GM23338 (cell line): ENCODE measurements at regions not wholly inside any gene's neighbourhood (a gene's known extent, or its start where the extent isn't known, plus 50 kb on each side); places are given as distances from the start of the nearest gene placed in this dataset.
A peak's percentile ranks its signal among the peaks of the same experiment; 100 is the strongest.

ENCODE experiments used
- ATAC-seq: fragments of 200-7000 bp; cut with Tn5 transposase; 3 replicates; pipeline ENCODE4 v1.9.1; 2020
- DNase-seq: peaks from one replicate; pipeline ENCODE4 v3.0.0-alpha.2; 2015; ENCODE audit warnings: low spot score
- H2AFZ ChIP-seq: fragments of 200-600 bp; sonication (generic); 2 replicates; pipeline ENCODE4 v1.8.0; 2016; ENCODE audit warnings: antibody characterized with exemption, mild to moderate bottlenecking, moderate library complexity
- H3F3A ChIP-seq: fragments of 200-600 bp; sonication (generic); replicated peaks from 2 replicates; pipeline ENCODE4 v1.8.0; 2017; ENCODE audit warnings: antibody characterized with exemption, mixed run types, low read depth
- H3K27ac ChIP-seq: fragments of 200-600 bp; sonication (generic); 2 replicates; pipeline ENCODE4 v1.6.1; 2016; ENCODE audit warnings: low read depth
- H3K27me3 ChIP-seq: fragments of 200-600 bp; sonication (generic); 2 replicates; pipeline ENCODE4 v1.8.0; 2016; ENCODE audit warnings: mild to moderate bottlenecking, mixed run types, moderate library complexity; ENCODE audit not compliant: insufficient read depth
- H3K36me3 ChIP-seq: fragments of 200-600 bp; sonication (generic); 2 replicates; pipeline ENCODE4 v1.8.0; 2016; ENCODE audit warnings: mild to moderate bottlenecking; ENCODE audit not compliant: insufficient read depth
- H3K4me1 ChIP-seq: fragments of 200-600 bp; sonication (generic); 2 replicates; pipeline ENCODE4 v1.8.0; 2016; ENCODE audit warnings: mild to moderate bottlenecking, moderate library complexity; ENCODE audit not compliant: insufficient read depth
- H3K4me2 ChIP-seq: fragments of 200-600 bp; sonication (generic); 2 replicates; pipeline ENCODE4 v1.7.1; 2017; ENCODE audit warnings: mixed run types
- H3K4me3 ChIP-seq: fragments of 200-600 bp; sonication (generic); 2 replicates; pipeline ENCODE4 v1.6.1; 2016; ENCODE audit warnings: mixed run types
- H3K79me2 ChIP-seq: fragments of 200-600 bp; sonication (generic); replicated peaks from 2 replicates; pipeline ENCODE4 v1.8.0; 2017; ENCODE audit warnings: mild to moderate bottlenecking; ENCODE audit not compliant: insufficient read depth
- H3K9me2 ChIP-seq: fragments of 200-600 bp; sonication (generic); 2 replicates; pipeline ENCODE4 v1.8.0; 2017; ENCODE audit not compliant: insufficient read depth
- H4K20me1 ChIP-seq: fragments of 200-600 bp; sonication (generic); replicated peaks from 2 replicates; pipeline ENCODE4 v1.8.0; 2017; ENCODE audit warnings: mild to moderate bottlenecking; ENCODE audit not compliant: insufficient read depth
- H3K27ac Mint-ChIP-seq: 2 replicates; pipeline ENCODE4 v1.8.0; 2020; ENCODE audit warnings: inconsistent platforms, mild to moderate bottlenecking, moderate library complexity, mixed read lengths
- H3K27me3 Mint-ChIP-seq: 3 replicates; pipeline ENCODE4 v1.8.0; 2022; ENCODE audit warnings: low read depth, mild to moderate bottlenecking, moderate library complexity, mixed read lengths, inconsistent platforms; ENCODE audit not compliant: insufficient read depth, poor library complexity
- H3K36me3 Mint-ChIP-seq: 3 replicates; pipeline ENCODE4 v1.8.0; 2021; ENCODE audit warnings: low read depth, mild to moderate bottlenecking, inconsistent platforms, moderate library complexity, mixed read lengths
- H3K4me1 Mint-ChIP-seq: 3 replicates; pipeline ENCODE4 v1.8.0; 2020; ENCODE audit warnings: mild to moderate bottlenecking, inconsistent platforms, mixed read lengths
- H3K4me3 Mint-ChIP-seq: 3 replicates; pipeline ENCODE4 v1.8.0; 2021; ENCODE audit warnings: moderate library complexity, mild to moderate bottlenecking, inconsistent platforms, mixed read lengths
- H3K9me3 Mint-ChIP-seq: 3 replicates; pipeline ENCODE4 v1.8.0; 2020; ENCODE audit warnings: moderate library complexity, mild to moderate bottlenecking, inconsistent platforms, mixed read lengths
- CREB1 ChIP-seq: fragments of 250-450 bp; sonication (Bioruptor Pico); IDR thresholded peaks from 2 replicates; pipeline ENCODE4 v1.5.0; 2020; ENCODE audit warnings: low read depth, mild to moderate bottlenecking, moderate library complexity
- EZH2 ChIP-seq: fragments of 200-600 bp; sonication (generic); IDR thresholded peaks from one replicate; pipeline ENCODE4 v1.8.0; 2017; ENCODE audit warnings: antibody characterized with exemption, mild to moderate bottlenecking, low read depth; ENCODE audit not compliant: unreplicated experiment
- JUNB ChIP-seq: IDR thresholded peaks from one replicate; pipeline ENCODE4 v1.6.1; 2016; ENCODE audit warnings: antibody characterized with exemption; ENCODE audit not compliant: unreplicated experiment
- NANOG ChIP-seq: IDR thresholded peaks from 2 replicates; pipeline ENCODE4 v1.6.1; 2016; ENCODE audit warnings: antibody characterized with exemption, borderline replicate concordance
- POLR2AphosphoS5 ChIP-seq: IDR thresholded peaks from 2 replicates; pipeline ENCODE4 v1.6.1; 2016; ENCODE audit warnings: antibody characterized with exemption, low read depth
- STAT1 ChIP-seq: IDR thresholded peaks from one replicate; pipeline ENCODE4 v1.6.1; 2016; ENCODE audit warnings: antibody characterized with exemption; ENCODE audit not compliant: unreplicated experiment
- ZNF114 ChIP-seq: fragments of 250-450 bp; sonication (Bioruptor Pico); IDR thresholded peaks from 2 replicates; pipeline ENCODE4 v1.5.0; 2020; ENCODE audit warnings: mild to moderate bottlenecking, moderate library complexity
- ZNF331 ChIP-seq: fragments of 250-450 bp; sonication (Bioruptor Pico); IDR thresholded peaks from 2 replicates; pipeline ENCODE4 v1.5.0; 2020; ENCODE audit warnings: low read depth, mild to moderate bottlenecking, moderate library complexity
- TF ChIP-seq, protein P1 (sequence below): IDR thresholded peaks from one replicate; pipeline ENCODE4 v1.6.1; 2018; ENCODE audit warnings: antibody characterized with exemption; ENCODE audit not compliant: unreplicated experiment
- TF ChIP-seq, protein P2 (sequence below), 2 experiments: fragments of 200-600 bp in 1 of 2; sonication (generic) in 1 of 2; conservative IDR thresholded peaks; 2 replicates each; pipeline versions ENCODE4 v1.5.1 to v1.6.1; 2016 to 2017; ENCODE audit warnings: antibody characterized with exemption in 2 of 2, low read depth in 2 of 2, mild to moderate bottlenecking in 2 of 2, moderate library complexity in 1 of 2

DNA sequence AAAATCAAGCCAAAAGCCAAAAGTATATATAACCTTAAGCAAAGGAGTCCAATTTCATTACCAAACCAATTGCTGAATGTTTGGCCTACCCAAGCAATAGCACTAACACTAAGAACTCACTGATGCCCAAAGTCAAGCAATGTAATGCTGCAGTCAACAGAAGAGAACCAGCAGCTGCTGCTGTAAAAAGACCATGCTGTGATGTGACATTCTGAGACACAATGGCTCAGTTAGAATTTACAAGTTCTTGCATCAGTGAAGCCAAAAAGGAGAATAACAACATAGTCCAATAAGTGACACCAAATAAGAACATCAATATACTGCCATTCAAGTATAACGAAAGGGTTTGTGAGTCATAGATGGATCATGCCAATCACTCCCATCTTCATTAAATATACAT, 514.0 kb upstream of the DIAPH2 start (continued):
- TF ChIP-seq, protein P1, sequence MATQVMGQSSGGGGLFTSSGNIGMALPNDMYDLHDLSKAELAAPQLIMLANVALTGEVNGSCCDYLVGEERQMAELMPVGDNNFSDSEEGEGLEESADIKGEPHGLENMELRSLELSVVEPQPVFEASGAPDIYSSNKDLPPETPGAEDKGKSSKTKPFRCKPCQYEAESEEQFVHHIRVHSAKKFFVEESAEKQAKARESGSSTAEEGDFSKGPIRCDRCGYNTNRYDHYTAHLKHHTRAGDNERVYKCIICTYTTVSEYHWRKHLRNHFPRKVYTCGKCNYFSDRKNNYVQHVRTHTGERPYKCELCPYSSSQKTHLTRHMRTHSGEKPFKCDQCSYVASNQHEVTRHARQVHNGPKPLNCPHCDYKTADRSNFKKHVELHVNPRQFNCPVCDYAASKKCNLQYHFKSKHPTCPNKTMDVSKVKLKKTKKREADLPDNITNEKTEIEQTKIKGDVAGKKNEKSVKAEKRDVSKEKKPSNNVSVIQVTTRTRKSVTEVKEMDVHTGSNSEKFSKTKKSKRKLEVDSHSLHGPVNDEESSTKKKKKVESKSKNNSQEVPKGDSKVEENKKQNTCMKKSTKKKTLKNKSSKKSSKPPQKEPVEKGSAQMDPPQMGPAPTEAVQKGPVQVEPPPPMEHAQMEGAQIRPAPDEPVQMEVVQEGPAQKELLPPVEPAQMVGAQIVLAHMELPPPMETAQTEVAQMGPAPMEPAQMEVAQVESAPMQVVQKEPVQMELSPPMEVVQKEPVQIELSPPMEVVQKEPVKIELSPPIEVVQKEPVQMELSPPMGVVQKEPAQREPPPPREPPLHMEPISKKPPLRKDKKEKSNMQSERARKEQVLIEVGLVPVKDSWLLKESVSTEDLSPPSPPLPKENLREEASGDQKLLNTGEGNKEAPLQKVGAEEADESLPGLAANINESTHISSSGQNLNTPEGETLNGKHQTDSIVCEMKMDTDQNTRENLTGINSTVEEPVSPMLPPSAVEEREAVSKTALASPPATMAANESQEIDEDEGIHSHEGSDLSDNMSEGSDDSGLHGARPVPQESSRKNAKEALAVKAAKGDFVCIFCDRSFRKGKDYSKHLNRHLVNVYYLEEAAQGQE, result no peak
- no peak for TF ChIP-seq NANOG
- no peak for TF ChIP-seq ZNF114 (CRISPR knock-in tag)
- TF ChIP-seq STAT1, result no peak
- no peak for TF ChIP-seq CREB1

DNA sequence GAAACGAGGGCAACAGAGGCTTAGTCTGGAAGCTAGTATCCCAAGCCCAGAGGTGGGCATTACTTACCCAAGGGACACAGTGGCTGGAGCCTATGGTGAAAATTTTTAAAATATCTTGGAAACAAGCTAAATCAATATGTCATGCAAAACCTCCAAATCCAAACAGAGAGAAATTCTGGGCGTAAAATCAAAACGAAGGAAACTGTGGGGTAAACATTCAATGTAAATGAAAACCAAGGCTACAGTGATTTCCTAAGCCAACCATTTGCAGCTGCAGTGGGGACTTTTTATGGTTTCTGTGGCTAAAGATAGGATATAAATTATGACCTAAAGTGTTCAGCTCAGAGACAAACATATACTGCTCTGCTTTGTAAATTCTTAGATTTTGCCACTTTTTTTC, 507.7 kb upstream of the DIAPH2 start:
- H4K20me1 ChIP-seq, result no peaks in the 10 kb centered on the region
- H3K4me2 ChIP-seq, result no peak overlapping the region
- H2AFZ ChIP-seq, result no peak overlapping the region
- Mint-ChIP-seq H3K9me3 (no peaks in the 10 kb centered on the region; the same call in 2 of the 3 replicates), H3K4me3 (no peak overlapping the region), H3K27ac (no peak overlapping the region), H3K27me3 (no peaks in the 10 kb centered on the region), H3K36me3 (no peaks in the 10 kb centered on the region; the same call in 2 of the 3 replicates), H3K4me1 (peaks cover 11% of the 10 kb centered on the region; the same call in 2 of the 3 replicates)
- DNase-seq (no peak), ATAC-seq (no peak)
- H3K4me1 ChIP-seq, result 0 out of 2 replicates have a peak, but pooled peaks cover 7% of the 10 kb centered on the region
- H3K79me2 ChIP-seq, result no peaks in the 10 kb centered on the region
- no peaks in the 10 kb centered on the region for H3K36me3 ChIP-seq
- H3F3A ChIP-seq, result no peaks in the 10 kb centered on the region
- TF ChIP-seq ZNF331 (CRISPR knock-in tag) (no peak), NANOG (no peak), EZH2 (no peak), CREB1 (no peak), JUNB (no peak)
- TF ChIP-seq, protein P2, sequence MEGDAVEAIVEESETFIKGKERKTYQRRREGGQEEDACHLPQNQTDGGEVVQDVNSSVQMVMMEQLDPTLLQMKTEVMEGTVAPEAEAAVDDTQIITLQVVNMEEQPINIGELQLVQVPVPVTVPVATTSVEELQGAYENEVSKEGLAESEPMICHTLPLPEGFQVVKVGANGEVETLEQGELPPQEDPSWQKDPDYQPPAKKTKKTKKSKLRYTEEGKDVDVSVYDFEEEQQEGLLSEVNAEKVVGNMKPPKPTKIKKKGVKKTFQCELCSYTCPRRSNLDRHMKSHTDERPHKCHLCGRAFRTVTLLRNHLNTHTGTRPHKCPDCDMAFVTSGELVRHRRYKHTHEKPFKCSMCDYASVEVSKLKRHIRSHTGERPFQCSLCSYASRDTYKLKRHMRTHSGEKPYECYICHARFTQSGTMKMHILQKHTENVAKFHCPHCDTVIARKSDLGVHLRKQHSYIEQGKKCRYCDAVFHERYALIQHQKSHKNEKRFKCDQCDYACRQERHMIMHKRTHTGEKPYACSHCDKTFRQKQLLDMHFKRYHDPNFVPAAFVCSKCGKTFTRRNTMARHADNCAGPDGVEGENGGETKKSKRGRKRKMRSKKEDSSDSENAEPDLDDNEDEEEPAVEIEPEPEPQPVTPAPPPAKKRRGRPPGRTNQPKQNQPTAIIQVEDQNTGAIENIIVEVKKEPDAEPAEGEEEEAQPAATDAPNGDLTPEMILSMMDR (conservative IDR thresholded peaks at IDR 0.05; ENCODE audit: low read depth in 2 of 2), result no peak
- no peak overlapping the region for H3K27ac ChIP-seq
- no peaks in the 10 kb centered on the region for H3K9me2 ChIP-seq
- no peaks in the 10 kb centered on the region for H3K27me3 ChIP-seq
- no peak overlapping the region for H3K4me3 ChIP-seq

DNA sequence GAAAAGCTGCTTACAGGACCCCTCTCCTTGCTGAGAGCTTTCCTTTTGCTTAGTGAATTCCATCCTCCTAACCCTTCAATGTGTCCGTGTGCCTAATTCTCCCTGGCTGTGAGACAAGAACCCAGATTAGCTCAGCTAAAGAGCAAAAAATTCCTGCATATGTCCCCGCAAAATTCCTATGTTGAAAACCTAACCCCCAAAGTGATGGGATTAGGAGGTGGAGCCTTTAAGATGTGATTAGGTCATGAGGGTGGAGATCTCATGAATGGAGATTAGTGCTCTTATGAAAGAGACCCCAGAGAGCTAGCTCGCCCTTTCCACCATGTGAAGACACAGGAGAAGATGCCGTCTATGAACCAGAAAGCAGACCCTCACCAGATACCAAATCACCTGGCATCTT, 503.0 kb upstream of the DIAPH2 start:
- no peak overlapping the region; the same call in 1 of the 2 replicates for H3K27ac Mint-ChIP-seq
- TF ChIP-seq ZNF114 (CRISPR knock-in tag) (no peak), POLR2AphosphoS5 (no peak)
- TF ChIP-seq, protein P1, result no peak

More for the DNA sequence above, 503.0 kb upstream of the DIAPH2 start:
- no peaks in the 10 kb centered on the region for H3K27me3 Mint-ChIP-seq
- H3K9me2 ChIP-seq, result no peaks in the 10 kb centered on the region
- peak overlapping the region; percentile 56; the same call in 1 of the 2 replicates for H2AFZ ChIP-seq
- H4K20me1 ChIP-seq, result no peaks in the 10 kb centered on the region
- peak; percentile 28; the same call in 2 of the 3 replicates for ATAC-seq
- H3K4me2 ChIP-seq, result no peak overlapping the region
- H3F3A ChIP-seq, result no peaks in the 10 kb centered on the region
- H3K9me3 Mint-ChIP-seq, result no peaks in the 10 kb centered on the region; the same call in 2 of the 3 replicates
- no peak overlapping the region for H3K4me3 ChIP-seq
- H3K4me1 ChIP-seq, result peaks cover 7% of the 10 kb centered on the region; the same call in 1 of the 2 replicates
- H3K27me3 ChIP-seq, result no peaks in the 10 kb centered on the region
- H3K36me3 ChIP-seq, result no peaks in the 10 kb centered on the region
- no peaks in the 10 kb centered on the region for H3K36me3 Mint-ChIP-seq
- peaks cover 17% of the 10 kb centered on the region; the same call in 2 of the 3 replicates for H3K4me1 Mint-ChIP-seq
- no peak overlapping the region for H3K4me3 Mint-ChIP-seq
- H3K79me2 ChIP-seq, result no peaks in the 10 kb centered on the region
- H3K27ac ChIP-seq, result no peak overlapping the region
- peak; percentile 3 for DNase-seq
